ENCODE measurements at regions not wholly inside any gene's neighbourhood (a gene's known extent, or its start where the extent isn't known, plus 50 kb on each side); places are given as distances from the start of the nearest gene placed in this dataset.

GRCh38 chr6:82013561-82014530, 233.7 kb downstream of the IBTK start:
- no peak for DNase-seq

- DNase-seq, result no peak
These were observed 241.4 kb downstream of the IBTK start for GRCh38 chr6:82006027-82006738.

GRCh38 chr6:82000551-82000950, 247.0 kb downstream of the IBTK start:
- DNase-seq, result no peak

DNA sequence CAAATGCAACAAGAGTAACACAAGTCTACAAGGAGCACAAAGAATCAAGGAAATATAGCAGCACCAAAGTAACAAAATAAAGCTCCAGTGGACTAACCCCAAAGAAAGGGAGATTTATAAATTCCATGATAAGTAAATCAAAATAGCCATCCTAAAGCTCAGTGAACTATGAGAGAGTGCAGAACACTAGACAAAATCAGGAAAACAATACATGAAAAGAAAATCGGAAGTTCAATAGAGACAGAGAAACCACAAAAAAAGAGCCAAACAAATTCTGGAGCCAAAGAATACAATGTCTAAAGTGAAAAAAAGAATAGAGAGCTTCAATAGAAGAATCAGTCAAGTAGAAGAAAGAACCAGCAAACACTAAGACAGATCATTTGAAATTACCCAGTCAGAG, 247.3 kb upstream of the TENT5A start:
- DNase-seq, result no peak

GRCh38 chr6:81999270-81999669, 246.8 kb upstream of the TENT5A start:
- no peak for DNase-seq

GRCh38 chr6:81998432-81998831, 246.0 kb upstream of the TENT5A start:
- no peak for DNase-seq

GRCh38 chr6:81997090-81997926, 244.8 kb upstream of the TENT5A start:
- DNase-seq, result no peak

- no peak for DNase-seq
These were observed 243.9 kb upstream of the TENT5A start for GRCh38 chr6:81996414-81996813.

- peak; percentile 19 for DNase-seq
These were observed 243.2 kb upstream of the TENT5A start for GRCh38 chr6:81995548-81996289.

- no peak for DNase-seq
These were observed 236.4 kb upstream of the TENT5A start for GRCh38 chr6:81988871-81989270.

GRCh38 chr6:81988446-81988845, 236.0 kb upstream of the TENT5A start:
- DNase-seq, result no peak

GRCh38 chr6:81987293-81987692, 234.8 kb upstream of the TENT5A start:
- no peak for DNase-seq

DNA sequence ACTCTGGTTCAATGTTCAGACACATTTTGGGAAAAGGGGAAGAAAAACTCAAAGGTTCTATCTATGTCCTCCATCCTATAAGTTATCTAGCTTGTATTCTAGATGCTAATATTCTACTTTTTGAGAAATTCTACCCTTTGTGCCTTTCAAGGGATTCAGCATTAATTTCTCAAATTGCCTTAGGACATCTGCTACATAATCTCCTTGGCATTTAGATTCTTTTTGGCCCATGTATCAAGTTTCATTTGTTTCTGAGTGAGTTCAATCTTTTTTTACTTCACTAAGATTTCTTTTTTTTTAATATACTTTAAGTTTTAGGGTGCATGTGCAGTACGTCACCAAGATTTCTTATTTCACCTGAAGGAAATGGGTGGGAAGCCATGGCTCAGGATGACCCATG, 232.7 kb upstream of the TENT5A start:
- DNase-seq, result no peak

GRCh38 chr6:81984599-81984998, 232.1 kb upstream of the TENT5A start:
- no peak for DNase-seq

GRCh38 chr6:81981812-81982211, 229.3 kb upstream of the TENT5A start:
- no peak for DNase-seq

DNA sequence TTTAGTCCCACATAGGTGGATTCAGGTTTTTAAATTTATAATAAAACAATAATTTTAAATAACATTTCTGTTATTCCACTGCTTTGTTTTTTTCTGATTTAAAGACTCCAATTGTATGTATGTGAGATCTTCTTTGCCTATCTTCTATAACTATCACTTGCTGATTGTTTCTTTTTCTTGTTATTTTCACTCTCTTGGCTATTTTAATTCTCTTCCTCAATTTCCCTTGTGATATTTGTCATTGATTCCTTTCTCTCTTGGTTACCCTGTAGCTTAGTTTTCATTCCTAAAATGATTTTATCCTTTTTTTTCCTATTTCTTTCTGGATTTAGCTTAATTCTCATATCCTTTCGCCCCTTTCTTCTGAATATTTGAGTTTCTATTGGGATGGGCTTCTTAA, 227.3 kb upstream of the TENT5A start:
- DNase-seq, result no peak

- DNase-seq, result no peak
These were observed 226.8 kb upstream of the TENT5A start for GRCh38 chr6:81979329-81979728.

- DNase-seq, result no peak
These were observed 225.7 kb upstream of the TENT5A start for GRCh38 chr6:81978230-81978629.

- DNase-seq, result no peak
These were observed 225.0 kb upstream of the TENT5A start for GRCh38 chr6:81977486-81977885.

DNA sequence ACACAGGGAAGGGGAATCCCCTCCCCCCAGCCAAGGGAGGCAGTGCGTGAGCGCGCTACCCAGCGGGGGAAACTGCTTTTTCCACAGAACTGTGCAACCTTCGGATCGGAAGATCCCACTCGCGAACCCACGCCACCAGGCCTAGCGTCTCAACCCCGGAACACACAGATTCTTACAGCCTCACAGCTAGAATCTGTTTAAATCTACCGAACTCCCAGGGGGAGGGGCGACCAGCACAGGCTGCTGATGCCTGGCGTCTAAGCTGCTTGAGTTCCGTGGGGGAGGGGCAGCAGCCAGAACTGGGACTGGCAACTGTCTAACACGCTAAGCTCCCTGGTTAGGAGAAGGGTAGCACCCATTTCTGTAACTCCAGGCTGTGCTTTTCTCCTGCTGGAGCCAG, 217.3 kb upstream of the TENT5A start:
- DNase-seq, result no peak

DNA sequence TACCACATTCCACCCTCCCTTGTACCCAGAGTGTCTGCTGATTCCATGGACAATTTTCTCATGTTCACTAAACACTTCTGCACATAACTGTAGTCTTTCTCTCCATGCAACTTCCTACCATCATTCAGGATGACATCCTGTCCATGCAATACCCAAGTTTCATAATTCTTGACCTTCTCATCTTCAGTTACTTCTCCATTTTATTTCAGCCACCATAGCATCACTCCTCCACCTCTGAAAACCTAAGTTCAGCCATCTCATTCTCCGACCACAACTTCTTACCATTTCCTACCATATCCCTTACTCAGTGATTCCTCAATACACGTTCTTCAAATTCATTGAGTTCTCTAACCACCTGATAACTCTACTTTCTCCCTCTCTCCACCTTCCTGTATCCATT, 216.5 kb upstream of the TENT5A start:
- no peak for DNase-seq

- DNase-seq, result no peak
These were observed 214.5 kb upstream of the TENT5A start for GRCh38 chr6:81966968-81967367.

- no peak for DNase-seq
These were observed 209.7 kb upstream of the TENT5A start for GRCh38 chr6:81962198-81962597.
